NCI-H1105 treated with DMSO at 0.1 percent for 48 hours (cell line): ENCODE measurements at regions not wholly inside any gene's neighbourhood (a gene's known extent, or its start where the extent isn't known, plus 50 kb on each side); places are given as distances from the start of the nearest gene placed in this dataset.
"Not testable (repeated sequence)": the region's sequence is repeated elsewhere in the genome, so short reads cannot be mapped to it uniquely, and the experiment has no call there.

Source experiments
- DNase-seq: peaks from one replicate; lab custom pipeline; 2025; lab: John Stamatoyannopoulos, UW

DNA sequence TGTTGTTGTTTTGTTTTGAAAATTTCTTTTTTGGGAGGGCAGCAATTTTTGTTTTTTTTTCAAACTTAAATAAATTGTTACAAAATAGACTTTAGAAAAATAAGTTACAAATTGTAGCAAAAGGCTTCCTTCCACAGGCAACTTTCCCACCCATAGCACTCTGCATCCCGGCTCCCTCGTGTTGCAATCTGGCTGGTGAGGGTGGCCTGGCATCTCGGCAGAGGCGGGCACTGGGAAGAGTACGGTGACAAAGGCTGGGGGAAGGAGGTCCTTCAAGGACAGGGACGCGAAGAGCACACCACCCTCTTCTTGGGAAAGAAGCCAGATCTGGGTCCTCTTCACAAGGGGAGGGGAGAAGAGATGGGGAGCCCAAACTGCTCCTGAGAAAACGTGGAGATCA lies 379.7 kb downstream of the OLFM4 start:
- DNase-seq: no peak

DNA sequence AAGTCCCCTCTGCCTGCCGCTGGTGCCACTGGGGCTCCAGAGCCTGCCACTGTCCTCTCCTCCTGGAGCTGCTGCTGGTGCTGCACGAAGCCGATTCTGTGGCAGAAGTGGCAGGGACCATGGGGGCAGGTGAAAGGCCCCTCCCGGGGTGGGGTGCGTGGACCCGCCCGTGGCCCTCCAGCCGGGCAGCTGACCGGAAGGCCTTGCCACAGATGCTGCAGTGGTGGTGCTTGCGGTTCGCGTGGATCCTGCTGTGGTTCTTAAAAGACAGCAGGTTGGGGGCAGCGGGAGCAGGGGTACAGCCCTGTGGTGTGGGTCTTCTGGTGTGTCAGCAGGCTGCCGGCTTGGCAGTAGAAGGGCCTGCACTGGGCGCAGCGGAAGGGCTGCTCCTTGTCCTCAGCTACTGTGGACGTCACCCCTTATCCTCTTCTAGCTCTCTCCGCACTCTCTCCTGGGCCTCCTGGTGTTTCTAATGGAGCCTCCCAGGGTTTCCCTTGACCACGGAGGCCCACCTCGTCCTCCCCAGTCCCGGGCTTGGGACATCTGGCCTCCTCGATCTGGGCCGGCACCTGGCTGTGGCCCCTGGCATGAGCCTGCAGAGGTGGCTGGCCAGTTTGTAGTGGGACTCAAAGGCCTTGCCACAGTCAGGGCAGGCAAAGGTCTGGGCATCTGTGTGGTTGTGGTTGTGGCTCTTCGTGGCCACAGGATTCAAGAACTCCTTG lies 380.4 kb downstream of the OLFM4 start:
- DNase-seq: no peak

DNA sequence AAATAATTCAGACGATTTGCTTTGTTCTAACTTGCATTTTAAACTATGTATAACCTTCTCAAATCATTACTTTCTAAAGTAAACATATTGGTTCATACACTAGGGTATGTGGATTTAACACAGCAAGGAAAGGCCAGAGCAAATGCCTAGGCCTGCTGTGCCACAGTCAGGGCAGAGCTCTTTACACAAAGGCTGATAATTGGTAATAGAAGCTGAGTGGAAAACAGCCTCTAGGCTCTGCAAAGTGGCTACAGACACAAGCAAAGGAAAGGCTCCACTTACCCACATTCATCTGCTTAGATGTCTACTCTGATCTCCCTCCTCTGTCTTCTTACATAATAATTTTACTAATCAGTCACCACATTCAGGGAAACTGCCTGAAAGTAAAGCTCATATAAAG lies 382.9 kb downstream of the OLFM4 start:
- DNase-seq: no peak

DNA sequence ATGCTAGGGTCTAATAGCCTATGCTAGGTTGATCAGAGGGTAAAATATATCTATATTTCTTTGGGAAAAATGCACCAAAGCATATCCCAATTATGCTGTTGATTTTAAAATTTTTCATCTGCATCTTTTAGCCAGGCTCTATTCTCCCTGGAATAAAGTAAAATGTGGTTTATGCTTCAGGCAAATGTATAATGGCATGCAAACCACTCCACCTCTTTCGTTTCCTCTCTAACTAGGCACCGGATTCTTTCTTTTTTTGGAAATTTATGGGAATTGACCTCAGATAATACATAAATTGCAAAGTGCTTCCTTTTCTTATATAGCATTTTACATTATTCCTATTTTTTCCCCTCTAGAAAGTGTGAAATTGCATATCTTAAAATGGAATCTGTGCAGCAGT lies 386.5 kb downstream of the OLFM4 start:
- DNase-seq: no peak

DNA sequence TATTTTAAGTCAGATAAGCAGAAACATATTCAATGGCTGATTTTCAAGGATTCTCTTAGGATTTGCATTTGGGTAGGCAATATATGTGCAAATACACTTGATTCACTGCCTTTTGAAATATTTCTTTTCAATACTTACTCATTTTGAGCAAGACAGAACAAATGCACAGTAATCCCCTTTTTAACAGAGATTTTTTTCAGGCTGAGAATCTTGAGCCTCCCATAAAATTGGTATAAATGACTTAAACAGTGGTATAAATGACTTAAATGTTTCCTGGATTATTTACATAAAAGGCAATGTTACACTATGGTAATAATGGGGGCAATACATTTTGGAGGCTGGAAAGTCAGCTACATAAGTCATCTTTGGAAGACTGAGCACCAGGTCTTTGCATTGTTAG lies 389.0 kb downstream of the OLFM4 start:
- no peak for DNase-seq

DNA sequence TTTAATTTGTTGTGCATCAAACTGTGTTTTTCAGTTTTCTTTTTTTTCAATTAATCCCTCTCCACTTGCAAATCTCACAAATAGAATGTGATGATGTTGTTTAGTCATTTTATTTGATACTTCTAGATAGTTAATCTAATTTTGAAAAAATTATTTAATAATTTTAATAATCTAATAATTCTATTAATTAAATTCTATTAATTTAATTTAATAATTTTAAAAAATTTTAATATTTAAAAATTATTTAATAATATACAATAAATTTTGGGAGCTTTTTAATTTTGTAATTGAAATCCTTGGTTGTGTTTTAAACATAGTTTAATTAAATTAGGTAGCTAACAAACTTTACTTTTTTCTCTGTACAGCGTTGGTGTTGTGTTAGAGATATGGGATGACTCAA lies 393.8 kb downstream of the OLFM4 start:
- no peak for DNase-seq

DNA sequence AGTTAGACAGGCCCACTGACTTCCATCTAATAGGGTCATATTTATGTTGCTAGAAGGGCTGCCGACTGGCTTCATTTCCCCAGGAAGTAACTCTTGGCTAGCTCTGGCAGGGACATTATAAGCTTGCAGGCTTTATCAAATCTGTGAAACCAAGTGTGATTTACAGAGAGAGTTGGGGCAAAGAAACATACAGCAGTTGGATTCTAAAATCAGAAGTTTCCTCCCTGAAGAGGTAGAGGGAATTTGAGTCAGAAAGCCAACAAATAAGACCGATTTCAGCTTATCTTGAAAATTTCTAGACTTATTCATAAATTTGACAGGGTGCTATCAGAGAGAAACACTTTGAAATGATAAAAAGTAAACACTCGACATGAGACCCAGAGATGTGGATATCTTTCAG lies 407.8 kb downstream of the OLFM4 start:
- DNase-seq: no peak

DNA sequence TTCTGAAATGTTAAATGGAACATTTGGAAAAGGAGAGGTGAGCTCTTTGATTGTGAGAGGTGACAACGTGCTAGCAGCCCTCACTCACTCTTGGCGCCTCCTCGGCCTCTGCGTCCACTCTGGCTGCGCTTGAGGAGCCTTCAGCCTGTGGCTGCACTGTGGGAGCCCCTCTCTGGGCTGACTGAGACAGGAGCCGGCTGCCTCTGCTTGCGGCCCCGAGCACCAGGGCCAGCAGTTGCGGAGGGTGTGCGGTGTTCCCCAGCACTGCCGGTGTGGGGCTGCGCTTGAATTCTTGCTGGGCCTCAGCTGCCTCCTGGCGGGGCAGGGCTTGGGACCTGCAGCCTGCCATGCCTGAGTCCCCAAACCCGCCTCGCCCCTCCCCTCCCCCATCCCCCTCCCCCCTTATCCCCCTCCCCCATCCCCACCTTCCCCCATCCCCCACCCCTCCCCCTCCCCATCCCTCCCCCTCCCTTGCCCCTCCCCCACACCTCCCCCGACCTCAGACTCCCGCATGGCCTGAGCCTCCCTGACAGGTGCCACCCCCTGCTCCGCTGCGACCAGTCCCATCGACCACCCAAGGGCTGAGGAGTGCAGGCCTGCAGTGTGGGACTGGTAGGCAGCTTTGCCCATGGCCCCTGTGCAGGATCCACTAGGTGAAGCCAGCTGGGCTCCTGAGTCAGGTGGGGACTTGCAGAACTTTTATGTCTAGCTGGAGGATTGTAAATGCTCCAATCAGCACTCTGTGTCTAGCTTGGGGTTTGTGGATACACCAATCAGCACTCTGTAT lies 411.0 kb downstream of the OLFM4 start:
- DNase-seq: no peak

DNA sequence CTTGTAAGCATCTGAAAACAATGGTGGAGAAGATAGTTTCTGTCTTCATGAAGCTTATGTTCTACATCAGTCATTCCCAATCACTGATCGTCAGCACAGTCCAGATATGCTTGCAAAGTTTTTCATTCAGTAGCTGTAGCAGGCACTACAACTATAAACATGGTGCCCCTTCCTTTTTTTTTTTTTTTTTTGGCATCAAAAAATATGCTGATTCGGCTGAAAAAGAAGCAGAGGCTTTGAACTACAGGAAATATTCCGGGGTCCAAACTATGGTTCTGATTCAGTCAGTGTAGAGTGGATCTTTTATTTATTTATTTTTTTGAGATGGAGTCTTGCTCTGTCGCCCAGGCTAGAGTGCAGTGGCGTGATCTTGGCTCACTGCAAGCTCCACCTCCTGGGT lies 414.4 kb downstream of the OLFM4 start:
- DNase-seq: no peak

DNA sequence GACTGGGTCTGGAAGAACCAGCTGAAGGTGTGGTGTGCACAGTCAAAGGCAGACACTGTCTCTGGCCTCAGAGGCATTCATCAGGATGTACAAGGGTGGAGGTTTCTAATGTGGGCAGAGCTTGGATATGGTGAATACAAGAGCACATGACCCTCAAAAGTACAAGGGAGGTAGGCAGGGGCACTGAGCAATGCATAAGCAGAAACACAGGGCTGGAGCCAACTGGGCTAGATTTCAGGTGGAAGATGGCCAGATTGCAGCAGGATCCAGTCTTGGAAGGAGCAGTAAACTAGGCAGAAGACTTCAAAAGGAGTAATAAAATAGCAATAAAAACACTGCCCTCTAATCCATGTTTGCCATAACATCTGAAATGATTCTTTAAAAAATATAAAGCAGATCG lies 417.1 kb downstream of the OLFM4 start:
- DNase-seq: no peak

DNA sequence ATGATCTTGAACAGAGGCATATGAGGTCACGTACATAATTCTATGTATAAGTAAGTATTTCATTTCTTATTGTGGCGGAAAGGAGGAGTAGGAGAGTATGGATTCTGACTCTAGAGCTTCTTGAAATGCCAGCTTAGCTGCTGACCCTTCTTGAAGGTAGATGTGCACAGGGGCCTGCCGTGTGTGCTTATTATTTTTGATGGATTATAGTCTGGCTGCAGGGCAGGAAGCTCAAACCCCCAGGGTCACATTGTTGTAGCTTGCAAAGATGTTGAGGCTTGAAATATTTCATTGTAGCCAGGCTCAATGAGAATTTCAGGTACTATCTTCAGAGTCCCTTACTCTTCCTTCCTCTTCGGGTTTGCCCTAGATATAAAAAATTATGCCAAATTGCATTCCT lies 418.8 kb downstream of the OLFM4 start:
- DNase-seq: no peak

DNA sequence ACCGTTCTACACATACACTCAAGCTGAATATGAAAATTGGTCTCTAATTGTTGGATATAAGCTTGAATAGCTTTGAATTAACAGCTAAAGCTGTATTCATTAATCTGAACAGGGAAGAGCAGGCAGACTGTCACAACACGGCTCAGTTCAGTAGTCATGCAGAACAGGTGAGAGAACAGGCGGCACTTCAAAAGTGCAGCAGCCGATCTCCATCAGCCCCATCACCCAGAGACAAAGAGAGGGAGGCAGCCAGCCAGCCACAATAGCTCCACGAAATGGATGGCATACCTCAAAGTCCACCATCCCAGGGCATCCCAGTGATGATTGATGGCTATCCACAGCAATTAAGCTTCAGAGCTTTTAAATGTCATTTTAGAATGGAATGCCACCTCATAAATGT lies 419.2 kb downstream of the OLFM4 start:
- DNase-seq: no peak

DNA sequence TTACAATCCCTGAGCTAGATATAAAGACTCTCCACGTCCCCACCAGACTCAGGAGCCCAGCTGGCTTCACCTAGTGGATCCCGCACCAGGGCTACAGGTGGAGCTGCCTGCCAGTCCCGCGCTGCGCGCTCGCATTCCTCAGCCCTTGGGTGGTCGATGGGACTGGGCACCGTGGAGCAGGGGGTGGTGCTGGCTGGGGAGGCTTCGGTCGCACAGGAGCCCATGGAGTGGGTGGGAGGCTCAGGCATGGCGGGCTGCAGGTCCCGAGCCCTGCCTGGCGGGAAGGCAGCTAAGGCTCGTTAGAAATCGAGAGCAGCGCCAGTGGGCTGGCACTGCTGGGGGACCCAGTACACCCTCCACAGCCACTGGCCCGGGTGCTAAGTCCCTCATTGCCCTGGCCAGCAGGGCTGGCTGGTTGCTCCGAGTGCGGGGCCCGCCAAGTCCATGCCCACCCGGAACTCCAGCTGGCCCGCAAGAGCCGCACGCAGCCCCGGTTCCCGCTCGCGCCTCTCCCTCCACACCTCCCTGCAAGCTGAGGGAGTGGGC lies 423.7 kb downstream of the OLFM4 start:
- not testable (repeated sequence) for DNase-seq

DNA sequence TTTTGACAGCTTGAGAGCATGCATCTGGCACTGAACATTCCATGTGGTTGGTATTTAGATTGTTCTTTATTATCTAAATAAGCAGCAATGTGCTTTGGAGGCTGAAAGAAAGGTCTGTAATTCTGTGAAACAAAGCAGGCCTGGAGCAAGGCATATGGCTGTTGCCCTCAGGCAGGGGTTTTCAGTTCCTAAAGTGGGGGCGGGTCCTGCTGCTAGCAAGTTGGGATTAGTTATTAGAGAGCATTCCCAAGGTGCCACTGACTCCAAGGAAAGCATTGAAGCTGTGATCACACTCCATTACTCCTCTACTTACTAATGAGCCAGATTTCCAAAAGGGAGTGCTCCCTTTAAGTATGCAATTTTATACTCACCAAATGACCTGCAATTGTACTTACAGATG lies 432.2 kb downstream of the OLFM4 start:
- DNase-seq: no peak

DNA sequence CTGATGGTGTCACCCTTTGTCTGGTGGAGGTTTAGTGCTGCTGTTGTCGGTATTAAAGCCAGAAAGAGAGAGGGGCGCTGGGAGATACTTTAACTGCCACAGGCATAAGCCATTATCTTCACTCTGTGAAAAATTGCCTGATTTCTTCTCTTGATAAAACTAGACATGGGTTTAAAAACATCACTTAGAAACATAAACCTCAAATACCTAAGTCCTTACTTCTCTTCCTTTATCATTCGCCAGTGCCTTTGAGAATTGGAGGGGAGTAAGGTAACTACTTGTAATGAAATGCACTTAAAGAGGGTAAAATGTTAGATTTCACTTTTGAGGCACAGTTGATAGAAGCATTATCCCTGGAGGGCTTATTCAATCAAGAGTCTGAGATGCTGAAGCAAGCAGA lies 434.5 kb downstream of the OLFM4 start:
- DNase-seq: no peak

DNA sequence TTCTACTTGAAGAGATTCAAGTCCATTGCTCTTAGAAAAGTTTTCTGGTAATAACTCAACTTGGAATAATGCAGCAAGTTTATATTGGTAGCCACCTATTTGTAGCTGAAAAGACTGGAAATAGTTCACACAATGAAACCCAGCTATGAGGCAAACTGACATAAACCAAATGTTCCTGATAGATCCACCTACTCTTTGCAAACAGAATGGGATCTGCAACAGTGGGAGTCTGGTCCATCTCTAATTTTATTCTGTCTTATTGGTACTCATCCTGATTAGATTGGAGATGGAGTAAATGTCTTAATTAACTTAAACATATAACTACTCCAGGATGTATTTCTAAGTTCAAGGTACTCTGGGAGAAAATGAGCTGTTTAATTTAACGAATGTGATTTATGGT lies 438.0 kb downstream of the OLFM4 start:
- DNase-seq: no peak

DNA sequence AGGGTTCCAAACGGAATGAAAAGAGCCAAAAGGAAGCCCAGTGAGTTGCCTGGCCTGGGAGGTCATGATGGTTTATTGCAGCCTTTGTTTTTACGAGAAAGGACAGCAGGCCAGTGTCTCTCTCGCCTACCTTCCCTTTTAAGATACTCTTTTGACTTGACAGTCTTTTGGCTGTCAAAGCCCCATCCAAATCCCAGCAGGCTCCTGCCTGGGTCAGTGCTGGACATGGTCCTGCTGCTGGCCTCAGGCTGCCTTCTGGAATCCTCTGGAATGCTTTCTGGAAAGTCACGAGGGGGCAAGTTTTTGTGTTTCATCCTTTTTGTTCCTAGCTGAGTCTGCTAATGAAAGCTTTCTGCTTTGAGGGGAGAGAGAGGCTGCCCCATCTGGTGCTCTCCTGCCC lies 444.8 kb downstream of the OLFM4 start:
- DNase-seq: no peak

DNA sequence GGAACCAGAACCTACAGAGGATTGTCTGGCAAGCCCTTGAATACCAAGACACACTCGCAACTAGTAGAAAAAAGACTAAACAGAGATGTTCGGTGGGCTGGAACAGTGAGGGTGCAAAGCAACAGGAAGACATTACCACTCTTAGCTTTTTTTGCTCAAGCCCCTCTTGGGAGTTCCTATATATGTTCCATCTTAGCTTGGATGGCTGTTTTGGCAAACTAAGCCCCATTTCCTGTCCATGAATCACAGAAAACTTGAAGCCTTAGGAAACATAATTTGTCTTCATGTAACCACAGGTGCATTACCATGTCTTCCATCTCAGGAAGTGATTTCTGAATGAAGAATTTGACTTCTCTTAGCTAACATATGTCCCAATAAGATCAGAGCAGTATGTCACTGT lies 446.3 kb downstream of the OLFM4 start:
- no peak for DNase-seq

DNA sequence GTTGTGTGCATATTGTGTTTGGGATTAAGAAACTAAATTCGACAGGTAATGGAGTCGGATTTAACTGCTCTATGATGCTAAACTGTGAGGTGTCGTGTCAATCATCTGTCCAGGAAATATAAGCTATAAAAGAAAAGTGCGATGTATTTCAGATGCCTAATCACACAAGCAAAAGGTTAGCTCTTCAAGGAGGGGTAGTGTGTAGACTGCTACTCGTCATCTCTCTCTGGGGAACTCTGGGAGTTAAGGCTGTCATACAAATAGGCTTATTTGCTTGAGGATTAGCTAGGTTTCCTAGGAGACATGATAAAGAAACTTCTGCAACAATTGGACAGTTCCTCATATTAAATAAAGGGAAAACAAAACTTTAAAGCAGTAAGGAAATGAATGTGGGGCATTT lies 462.1 kb downstream of the OLFM4 start:
- no peak for DNase-seq

DNA sequence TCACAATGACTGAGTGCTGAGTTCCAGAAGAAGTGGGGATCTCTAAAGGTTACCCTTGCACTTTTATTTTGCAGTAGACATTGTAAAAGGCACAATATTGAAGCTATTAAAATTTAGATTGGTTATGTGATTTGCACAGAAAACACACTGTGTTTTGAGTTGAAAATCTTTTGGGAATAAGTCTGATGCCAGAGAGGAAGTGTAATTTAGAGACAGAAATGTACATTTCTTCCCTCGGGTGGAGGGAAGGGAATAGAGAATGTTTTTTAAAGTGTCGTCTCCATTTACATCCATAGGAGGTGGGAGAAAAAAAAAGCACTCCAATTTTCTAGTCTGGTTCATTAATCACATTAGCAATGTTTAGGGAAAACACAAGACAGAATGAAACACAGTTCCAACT lies 465.8 kb downstream of the OLFM4 start:
- no peak for DNase-seq

DNA sequence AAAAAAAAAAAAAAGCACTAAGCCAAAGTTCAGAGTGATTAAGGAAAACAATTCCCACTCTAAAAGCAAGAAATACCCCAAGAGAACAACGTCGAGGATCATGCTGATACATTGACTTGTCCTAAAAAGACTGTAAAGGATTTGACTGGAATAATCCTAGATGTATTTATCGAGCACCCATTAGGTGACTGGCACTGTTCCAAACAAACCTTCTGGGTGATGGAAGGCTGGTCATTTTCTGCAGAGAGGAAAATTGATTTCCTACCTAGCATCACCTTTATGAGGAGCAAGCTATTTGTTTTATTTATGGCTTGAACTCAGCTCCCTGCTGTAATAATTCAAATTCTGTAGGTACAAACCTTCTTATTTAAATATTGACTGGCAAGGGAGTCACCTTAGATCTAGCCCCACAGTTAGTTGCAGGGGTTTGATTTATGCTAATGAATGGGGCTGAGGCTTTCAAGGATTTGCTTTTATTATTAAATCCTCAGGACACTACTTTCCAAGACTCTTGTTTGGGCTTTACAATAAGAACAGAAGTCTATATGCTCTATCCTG lies 471.0 kb downstream of the OLFM4 start:
- peak; percentile 24 for DNase-seq

DNA sequence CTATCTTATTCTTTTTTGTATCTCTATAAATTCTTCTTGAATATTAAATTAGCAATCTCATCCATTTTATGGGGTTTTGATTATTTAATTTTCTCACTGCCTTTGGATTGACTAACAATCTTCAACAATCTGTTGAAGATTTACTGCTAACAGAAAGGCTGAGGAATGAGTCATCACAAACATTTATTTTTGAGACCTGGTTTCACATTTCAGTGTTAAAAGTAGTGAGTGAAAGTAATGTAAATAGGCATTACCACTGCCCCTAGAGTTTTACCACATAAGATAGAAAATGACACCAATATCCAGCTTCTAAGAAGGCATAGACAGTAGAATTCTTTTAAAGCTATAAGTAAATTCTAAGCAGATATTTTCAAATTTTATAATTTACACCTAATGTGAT lies 472.8 kb downstream of the OLFM4 start:
- DNase-seq: no peak

DNA sequence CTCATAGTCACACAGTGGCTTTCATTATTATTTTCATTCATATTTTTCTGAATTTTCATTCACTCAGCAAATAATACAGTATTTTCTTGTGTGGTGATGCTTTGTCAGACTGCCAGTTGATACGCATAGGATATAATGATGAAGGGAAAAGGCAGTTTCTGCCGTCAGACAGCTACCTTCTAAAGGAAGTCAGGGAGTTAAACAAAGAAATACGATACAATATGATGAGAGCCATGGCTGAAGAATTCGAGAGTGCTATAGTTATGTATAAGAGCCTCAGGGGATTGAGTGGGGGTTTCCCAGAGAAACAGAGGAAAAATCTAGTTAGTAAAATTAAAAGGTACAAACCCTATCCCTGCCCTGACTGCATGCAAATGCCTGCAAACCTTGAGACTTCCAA lies 479.1 kb downstream of the OLFM4 start:
- DNase-seq: no peak
